ENCODE measurements at regions not wholly inside any gene's neighbourhood (a gene's known extent, or its start where the extent isn't known, plus 50 kb on each side); places are given as distances from the start of the nearest gene placed in this dataset.

DNA sequence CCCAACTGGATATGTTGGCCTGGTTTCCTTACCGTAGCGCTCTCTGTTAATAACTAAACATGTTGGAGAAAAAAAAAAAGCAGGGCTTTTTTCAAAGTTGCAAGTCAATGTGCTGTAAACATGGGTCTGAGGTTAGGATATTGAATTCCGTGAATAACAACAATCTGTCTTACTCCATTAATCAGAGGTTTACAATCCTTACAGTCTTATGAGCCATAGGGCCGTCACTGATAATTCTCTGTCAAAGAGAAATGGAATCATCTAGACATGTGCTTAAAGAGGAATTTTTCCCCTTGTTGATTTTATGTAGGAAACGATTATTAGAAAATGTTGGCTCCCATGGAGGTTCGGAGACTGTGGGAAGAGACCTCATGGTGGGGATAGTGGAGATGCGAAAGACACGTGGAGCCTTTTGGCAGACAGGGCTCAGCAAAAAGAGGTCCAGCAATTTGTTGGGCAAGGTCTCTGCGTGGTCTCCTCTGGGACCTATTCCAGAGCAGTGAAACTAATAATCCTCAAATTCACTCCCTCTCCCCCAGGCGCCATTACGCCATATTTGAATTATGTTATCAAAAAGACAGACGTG, 83.5 kb upstream of the CLDN14 start:
- H3K27me3 ChIP-seq (ENCODE audit: insufficient read depth, low read length): peaks cover 47% of the 10 kb centered on the region
- POLR2A ChIA-PET: no interaction called here

DNA sequence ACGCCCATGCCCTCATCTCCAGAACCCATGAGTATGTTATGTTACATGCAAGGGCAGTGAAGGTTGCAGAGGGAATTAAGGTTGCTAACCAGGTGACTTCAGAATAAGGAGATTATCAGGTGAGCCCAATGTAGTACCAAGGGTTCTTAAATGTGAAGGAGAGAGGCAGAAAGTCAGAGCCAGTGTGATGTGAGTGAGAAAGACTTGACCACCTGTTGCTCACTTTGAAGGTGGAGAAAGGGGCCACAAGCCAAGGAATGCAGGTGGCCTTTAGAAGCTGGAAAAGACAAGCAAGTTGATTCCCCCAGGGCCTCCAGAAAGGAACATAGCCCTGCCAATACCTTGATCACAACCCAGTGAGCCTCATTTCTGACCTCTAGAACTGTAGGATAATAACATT, 84.7 kb upstream of the CLDN14 start:
- no TSS peak for BruUV-seq (replicated peaks)
- Histone ChIP-seq H3K36me3 (ENCODE audit: control insufficient read depth in 1 of 2, insufficient read depth in 2 of 2, low read length in 2 of 2) (no peaks in the 10 kb centered on the region), H4K20me1 (ENCODE audit: insufficient read depth) (no peaks in the 10 kb centered on the region), H3K4me2 (ENCODE audit: low read length) (no peak overlapping the region), H3K27me3 (ENCODE audit: insufficient read depth, low read length) (peaks cover 50% of the 10 kb centered on the region), H3K9ac (ENCODE audit: low read length) (no peak overlapping the region), H3K79me2 (ENCODE audit: insufficient read depth, low read length) (no peaks in the 10 kb centered on the region), H3K4me1 (ENCODE audit: control insufficient read depth in 1 of 2, insufficient read depth in 2 of 2, low read length in 2 of 2) (no peaks in the 10 kb centered on the region), H2AFZ (ENCODE audit: low read depth, low read length, poor library complexity, severe bottlenecking) (no peak overlapping the region), H3K27ac (ENCODE audit: low read depth, low read length) (no peak overlapping the region), H3K4me3 (replicated peaks in 1 of 2; ENCODE audit: low read depth in 1 of 2, low read length in 2 of 2) (no peak overlapping the region), H3K9me2 (ENCODE audit: insufficient read depth) (no peaks in the 10 kb centered on the region), H3K9me3 (ENCODE audit: control insufficient read depth in 1 of 2, insufficient read depth in 1 of 2, low read depth in 1 of 2, low read length in 2 of 2) (no peaks in the 10 kb centered on the region)
- CTCF ChIA-PET: no interaction called here
- DNase-seq (ENCODE audit: low read depth, low spot score) (no peak), ATAC-seq (no peak)
- TF ChIP-seq SRF (IDR thresholded peaks at IDR 0.05; ENCODE audit: low read depth) (no peak), ZFX (IDR thresholded peaks at IDR 0.05) (no peak), POLR2A (IDR thresholded peaks at IDR 0.05; ENCODE audit: borderline replicate concordance, extremely low read depth, insufficient read depth, insufficient read length) (no peak), ZNF274 (IDR thresholded peaks at IDR 0.05; ENCODE audit: low read depth, low read length) (no peak)
- TF ChIP-seq, protein P1, sequence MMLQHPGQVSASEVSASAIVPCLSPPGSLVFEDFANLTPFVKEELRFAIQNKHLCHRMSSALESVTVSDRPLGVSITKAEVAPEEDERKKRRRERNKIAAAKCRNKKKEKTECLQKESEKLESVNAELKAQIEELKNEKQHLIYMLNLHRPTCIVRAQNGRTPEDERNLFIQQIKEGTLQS (IDR thresholded peaks at IDR 0.05): no peak
- POLR2A ChIA-PET: no interaction called here
- intact Hi-C loops (cut with micrococcal nuclease): no loop called here
- RAD21 ChIA-PET (ENCODE audit: low non-redundant PET in 1 of 2, low total read pairs in 2 of 2, uncharacterized antibody in 2 of 2, unreplicated experiment in 2 of 2): no interaction called here

More for the DNA sequence above, 83.5 kb upstream of the CLDN14 start:
- no TSS peak for BruUV-seq (replicated peaks)
- no peaks in the 10 kb centered on the region for H4K20me1 ChIP-seq (ENCODE audit: insufficient read depth)
- no peaks in the 10 kb centered on the region for H3K9me2 ChIP-seq (ENCODE audit: insufficient read depth)
- DNase-seq (ENCODE audit: low read depth, low spot score) (no peak), ATAC-seq (no peak)
- no peaks in the 10 kb centered on the region for H3K9me3 ChIP-seq (ENCODE audit: control insufficient read depth in 1 of 2, insufficient read depth in 1 of 2, low read depth in 1 of 2, low read length in 2 of 2)
- H3K9ac ChIP-seq (ENCODE audit: low read length): no peak overlapping the region
- H3K4me3 ChIP-seq (replicated peaks in 1 of 2; ENCODE audit: low read depth in 1 of 2, low read length in 2 of 2): no peak overlapping the region
- TF ChIP-seq ZFX (IDR thresholded peaks at IDR 0.05) (no peak), JUND (IDR thresholded peaks at IDR 0.05) (no peak), ELF1 (IDR thresholded peaks at IDR 0.05; ENCODE audit: borderline replicate concordance, low read depth) (no peak)
- ChIA-PET RAD21 (ENCODE audit: low non-redundant PET in 1 of 2, low total read pairs in 2 of 2, uncharacterized antibody in 2 of 2, unreplicated experiment in 2 of 2) (no interaction called here), CTCF (no interaction called here)
- no peaks in the 10 kb centered on the region for H3K79me2 ChIP-seq (ENCODE audit: insufficient read depth, low read length)
- no peaks in the 10 kb centered on the region for H3K4me1 ChIP-seq (ENCODE audit: control insufficient read depth in 1 of 2, insufficient read depth in 2 of 2, low read length in 2 of 2)
- H2AFZ ChIP-seq (ENCODE audit: low read depth, low read length, poor library complexity, severe bottlenecking): no peak overlapping the region
- no peak overlapping the region for H3K27ac ChIP-seq (ENCODE audit: low read depth, low read length)
- intact Hi-C loops (cut with micrococcal nuclease): no loop called here
- H3K36me3 ChIP-seq (ENCODE audit: control insufficient read depth in 1 of 2, insufficient read depth in 2 of 2, low read length in 2 of 2): no peaks in the 10 kb centered on the region
- no peak overlapping the region for H3K4me2 ChIP-seq (ENCODE audit: low read length)
